Spleen (tissue), 11 donors: ENCODE measurements at regions not wholly inside any gene's neighbourhood (a gene's known extent, or its start where the extent isn't known, plus 50 kb on each side); places are given as distances from the start of the nearest gene placed in this dataset.

Source experiments
- DNase-seq: peaks from one replicate; pipeline ENCODE4 v3.0.0-alpha.2; 2020
- H3K27ac ChIP-seq, 8 donors: fragments of 200-600 bp; sonication (generic) in 7 of 8; 1 replicate in 4 of 8; 2 replicates in 4 of 8; pipeline versions ENCODE4 v1.5.0 to v1.8.0; 2016 to 2021; ENCODE audit warnings: inconsistent platforms in 4 of 8, mild to moderate bottlenecking in 4 of 8, moderate library complexity in 1 of 8
- H3K27me3 ChIP-seq, 7 donors: fragments of 200-600 bp; sonication (generic) in 6 of 7; replicated peaks in 1 of 7; 1 replicate in 4 of 7; 2 replicates in 3 of 7; pipeline versions ENCODE4 v1.5.0 to v1.8.0; 2016 to 2021; ENCODE audit warnings: inconsistent platforms in 3 of 7, mild to moderate bottlenecking in 1 of 7
- H3K36me3 ChIP-seq, 6 donors: fragments of 200-600 bp; sonication (generic) in 5 of 6; 1 replicate in 4 of 6; 2 replicates in 2 of 6; pipeline versions ENCODE4 v1.5.0 to v1.8.0; 2016 to 2021; ENCODE audit warnings: inconsistent platforms in 2 of 6
- H3K4me1 ChIP-seq, 6 donors: fragments of 200-600 bp; sonication (generic) in 5 of 6; 1 replicate in 3 of 6; 2 replicates in 3 of 6; pipeline versions ENCODE4 v1.5.0 to v1.8.0; 2016 to 2021; ENCODE audit warnings: inconsistent platforms in 3 of 6
- H3K4me3 ChIP-seq, 8 donors: fragments of 200-600 bp; sonication (generic) in 7 of 8; 1 replicate in 4 of 8; 2 replicates in 4 of 8; pipeline versions ENCODE4 v1.5.0 to v1.8.0; 2016 to 2021; ENCODE audit warnings: inconsistent platforms in 4 of 8, mild to moderate bottlenecking in 4 of 8, moderate library complexity in 2 of 8
- H3K9me3 ChIP-seq, 8 donors: fragments of 200-600 bp; sonication (generic) in 7 of 8; 1 replicate in 4 of 8; 2 replicates in 4 of 8; pipeline versions ENCODE4 v1.5.0 to v1.8.0; 2016 to 2021; ENCODE audit warnings: inconsistent platforms in 4 of 8
- CTCF ChIP-seq, 11 experiments: fragments of 200-600 bp in 7 of 11; fragments of 450-650 bp in 4 of 11; sonication (generic) in 4 of 11; IDR thresholded peaks in 8 of 11; conservative IDR thresholded peaks in 3 of 11; 1 replicate in 7 of 11; 2 replicates in 4 of 11; pipeline versions ENCODE4 v1.4.0 to v1.8.0; 2016 to 2021; ENCODE audit warnings: antibody characterized with exemption in 11 of 11, inconsistent platforms in 4 of 11, mild to moderate bottlenecking in 1 of 11
- POLR2A ChIP-seq, 3 donors: fragments of 450-650 bp; IDR thresholded peaks; one replicate each; pipeline ENCODE4 v1.5.1; 2017; ENCODE audit warnings: antibody characterized with exemption in 3 of 3, mild to moderate bottlenecking in 1 of 3
- POLR2AphosphoS5 ChIP-seq, 3 donors: sonication (generic); formaldehyde crosslinking; IDR thresholded peaks; one replicate each; pipeline ENCODE4 v1.5.1; 2017; ENCODE audit warnings: antibody characterized with exemption in 3 of 3
- WGBS, 5 donors: extraction: QIAGEN DNeasy Blood & Tissue Kit in 3 of 5; methylation state at CpG; one replicate each; pipeline versions ENCODE4 v1.1.5 to v1.1.7; 2013 to 2018; 5-methylcytosine and 5-hydroxymethylcytosine counted together
- intact Hi-C: fragments of 100-400 bp; cut with DNase I; formaldehyde crosslinking; loops from one replicate; pipeline ENCODE4 v1.15.0; 2023; ENCODE audit warnings: low total_unique reads
- donor health status: healthy with polysubstance abuse.
- donor health status: DM: no; HTN: no; CAD: no; lungs with moderate emphysema.
- donor health status: DM: no; HTN: no; CAD: no.
- donor health status: Bipolar disorder and iron deficiency.
- donor health status: healthy.
- donor health status: DM: no; HTN: no; CAD: no.
- donor health status: DM: yes; HTN: yes; CAD: no.

DNA sequence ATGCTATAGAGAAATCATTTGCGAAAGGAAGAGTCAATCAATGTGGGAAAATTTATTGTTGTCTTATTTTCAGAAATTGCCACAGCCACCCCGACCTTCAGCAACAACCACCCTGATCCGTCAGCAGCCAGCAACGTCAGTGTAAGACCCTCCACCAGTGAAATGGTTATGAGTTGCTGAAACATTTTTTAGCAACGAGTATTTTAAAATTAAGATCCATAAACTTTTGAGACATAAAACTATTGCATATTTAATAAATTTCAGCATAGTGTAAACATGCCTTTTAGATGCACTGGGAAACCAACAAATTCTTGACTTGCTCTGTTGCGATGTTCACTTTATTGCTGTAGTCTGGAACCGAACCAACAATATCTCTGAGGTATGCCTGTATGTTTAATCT, 887.9 kb downstream of the DCDC2C start:
- H3K4me3 ChIP-seq, result no peak overlapping the region
- intact Hi-C loops, result no loop called here
- H3K9me3 ChIP-seq, result no peaks in the 10 kb centered on the region
- H3K4me1 ChIP-seq, result no peaks in the 10 kb centered on the region
- no peaks in the 10 kb centered on the region for H3K36me3 ChIP-seq
- no peak overlapping the region for H3K27ac ChIP-seq
- TF ChIP-seq CTCF (IDR thresholded peaks at IDR 0.05 in 8 of 11, conservative IDR thresholded peaks at IDR 0.05 in 3 of 11) (no peak), POLR2A (IDR thresholded peaks at IDR 0.05) (no peak), POLR2AphosphoS5 (IDR thresholded peaks at IDR 0.05) (no peak)
- DNase-seq, result no peak
- 79 to 88% (median 84%) methylated on average over 7 of the region's 7 CpGs for WGBS, 5 donors
- no peaks in the 10 kb centered on the region for H3K27me3 ChIP-seq

DNA sequence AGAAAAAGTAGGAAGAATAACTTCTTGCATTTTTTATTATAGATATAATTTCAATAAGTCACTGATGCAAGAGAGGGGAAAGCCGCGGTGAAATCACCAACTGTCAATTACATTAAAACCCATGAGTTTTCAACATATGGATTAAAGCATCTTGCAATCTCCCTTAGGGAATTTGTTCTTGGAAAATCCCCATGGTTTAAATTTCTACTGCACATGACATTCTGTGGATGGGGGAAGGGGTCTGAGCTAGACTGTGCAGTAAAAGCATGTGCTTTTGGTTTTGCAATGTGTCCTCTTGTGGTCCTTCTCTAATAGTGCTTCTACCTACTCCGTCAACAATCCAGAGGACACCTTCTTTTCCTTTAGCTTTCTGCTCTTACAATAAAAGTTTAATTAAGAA, 894.0 kb downstream of the DCDC2C start:
- H3K27me3 ChIP-seq, result no peaks in the 10 kb centered on the region
- no peak overlapping the region for H3K27ac ChIP-seq
- no peaks in the 10 kb centered on the region for H3K36me3 ChIP-seq
- TF ChIP-seq POLR2AphosphoS5 (IDR thresholded peaks at IDR 0.05), result no peak
- TF ChIP-seq POLR2A (IDR thresholded peaks at IDR 0.05), result no peak
- TF ChIP-seq CTCF (IDR thresholded peaks at IDR 0.05 in 8 of 11, conservative IDR thresholded peaks at IDR 0.05 in 3 of 11), result no peak
- no peaks in the 10 kb centered on the region for H3K9me3 ChIP-seq
- H3K4me1 ChIP-seq, result no peaks in the 10 kb centered on the region
- WGBS, 5 donors, result 74 to 95% (median 80%) methylated on average over 3 of the region's 3 CpGs
- intact Hi-C loops, result no loop called here
- H3K4me3 ChIP-seq, result no peak overlapping the region
- no peak for DNase-seq

DNA sequence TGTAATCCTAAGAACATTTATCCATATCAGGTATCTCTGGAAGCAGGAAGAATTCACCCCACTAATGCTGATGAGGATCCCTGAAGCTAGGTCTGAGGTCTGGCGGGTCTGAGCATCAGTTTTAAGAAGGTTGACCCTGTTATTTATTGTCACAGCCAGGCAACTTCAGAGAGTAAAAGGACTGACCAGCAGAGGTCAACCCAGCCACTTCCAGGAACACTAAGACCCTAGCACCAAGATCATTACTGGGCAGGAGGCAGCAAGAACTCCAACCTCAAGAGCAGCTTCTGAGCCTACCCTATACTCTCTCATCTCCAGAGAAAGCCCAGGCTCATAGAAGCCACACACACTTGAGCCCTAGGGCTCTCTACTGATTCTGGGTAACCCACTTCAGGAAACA, 901.4 kb downstream of the DCDC2C start:
- H3K36me3 ChIP-seq, result no peaks in the 10 kb centered on the region
- TF ChIP-seq POLR2A (IDR thresholded peaks at IDR 0.05), result no peak
- TF ChIP-seq POLR2AphosphoS5 (IDR thresholded peaks at IDR 0.05), result no peak
- H3K27ac ChIP-seq, result no peak overlapping the region
- H3K9me3 ChIP-seq, result no peaks in the 10 kb centered on the region
- no peaks in the 10 kb centered on the region for H3K4me1 ChIP-seq
- DNase-seq, result no peak
- intact Hi-C loops, result no loop called here
- no peak overlapping the region for H3K4me3 ChIP-seq
- WGBS, 5 donors, result 47 to 81% (median 69%) methylated on average over 1 of the region's 1 CpG
- H3K27me3 ChIP-seq, result no peaks in the 10 kb centered on the region

- Histone ChIP-seq H3K9me3 (peaks cover 0 to 37% (median 13%) of the 10 kb centered on the region in 8 donors), H3K27ac (no peak overlapping the region), H3K27me3 (no peaks in the 10 kb centered on the region), H3K4me3 (no peak overlapping the region), H3K36me3 (no peaks in the 10 kb centered on the region), H3K4me1 (no peaks in the 10 kb centered on the region)
- DNase-seq, result no peak
- no peak for TF ChIP-seq POLR2A (IDR thresholded peaks at IDR 0.05)
- no peak for TF ChIP-seq POLR2AphosphoS5 (IDR thresholded peaks at IDR 0.05)
- TF ChIP-seq CTCF (IDR thresholded peaks at IDR 0.05 in 8 of 11, conservative IDR thresholded peaks at IDR 0.05 in 3 of 11), result no peak
- intact Hi-C loops, result no loop called here
- 66 to 82% (median 68%) methylated on average over 3 of the region's 3 CpGs for WGBS, 5 donors
Measured at GRCh38 chr2:4618141-4618540, 914.8 kb downstream of the DCDC2C start.

- H3K36me3 ChIP-seq, result no peaks in the 10 kb centered on the region
- 82 to 90% (median 84%) methylated on average over 12 of the region's 12 CpGs for WGBS, 5 donors
- DNase-seq, result no peak
- no peaks in the 10 kb centered on the region for H3K4me1 ChIP-seq
- H3K27ac ChIP-seq, result no peak overlapping the region
- no peaks in the 10 kb centered on the region for H3K27me3 ChIP-seq
- intact Hi-C loops, result no loop called here
- TF ChIP-seq POLR2AphosphoS5 (IDR thresholded peaks at IDR 0.05) (no peak), POLR2A (IDR thresholded peaks at IDR 0.05) (no peak), CTCF (IDR thresholded peaks at IDR 0.05 in 8 of 11, conservative IDR thresholded peaks at IDR 0.05 in 3 of 11) (no peak)
- H3K9me3 ChIP-seq, result peaks cover 0 to 37% (median 13%) of the 10 kb centered on the region in 8 donors
- H3K4me3 ChIP-seq, result no peak overlapping the region
Measured at GRCh38 chr2:4618630-4619228, 915.4 kb downstream of the DCDC2C start.
